GM23338 (cell line): ENCODE measurements at regions not wholly inside any gene's neighbourhood (a gene's known extent, or its start where the extent isn't known, plus 50 kb on each side); places are given as distances from the start of the nearest gene placed in this dataset.

Source experiments
- ATAC-seq: fragments of 200-7000 bp; cut with Tn5 transposase; 3 replicates; pipeline ENCODE4 v1.9.1; 2020
- DNase-seq: peaks from one replicate; pipeline ENCODE4 v3.0.0-alpha.2; 2015; ENCODE audit warnings: low spot score
- H2AFZ ChIP-seq: fragments of 200-600 bp; sonication (generic); 2 replicates; pipeline ENCODE4 v1.8.0; 2016; ENCODE audit warnings: antibody characterized with exemption, mild to moderate bottlenecking, moderate library complexity
- H3F3A ChIP-seq: fragments of 200-600 bp; sonication (generic); replicated peaks from 2 replicates; pipeline ENCODE4 v1.8.0; 2017; ENCODE audit warnings: antibody characterized with exemption, mixed run types, low read depth
- H3K27ac ChIP-seq: fragments of 200-600 bp; sonication (generic); 2 replicates; pipeline ENCODE4 v1.6.1; 2016; ENCODE audit warnings: low read depth
- H3K27me3 ChIP-seq: fragments of 200-600 bp; sonication (generic); 2 replicates; pipeline ENCODE4 v1.8.0; 2016; ENCODE audit warnings: mild to moderate bottlenecking, mixed run types, moderate library complexity; ENCODE audit not compliant: insufficient read depth
- H3K36me3 ChIP-seq: fragments of 200-600 bp; sonication (generic); 2 replicates; pipeline ENCODE4 v1.8.0; 2016; ENCODE audit warnings: mild to moderate bottlenecking; ENCODE audit not compliant: insufficient read depth
- H3K4me1 ChIP-seq: fragments of 200-600 bp; sonication (generic); 2 replicates; pipeline ENCODE4 v1.8.0; 2016; ENCODE audit warnings: mild to moderate bottlenecking, moderate library complexity; ENCODE audit not compliant: insufficient read depth
- H3K4me2 ChIP-seq: fragments of 200-600 bp; sonication (generic); 2 replicates; pipeline ENCODE4 v1.7.1; 2017; ENCODE audit warnings: mixed run types
- H3K4me3 ChIP-seq: fragments of 200-600 bp; sonication (generic); 2 replicates; pipeline ENCODE4 v1.6.1; 2016; ENCODE audit warnings: mixed run types
- H3K79me2 ChIP-seq: fragments of 200-600 bp; sonication (generic); replicated peaks from 2 replicates; pipeline ENCODE4 v1.8.0; 2017; ENCODE audit warnings: mild to moderate bottlenecking; ENCODE audit not compliant: insufficient read depth
- H3K9me2 ChIP-seq: fragments of 200-600 bp; sonication (generic); 2 replicates; pipeline ENCODE4 v1.8.0; 2017; ENCODE audit not compliant: insufficient read depth
- H4K20me1 ChIP-seq: fragments of 200-600 bp; sonication (generic); replicated peaks from 2 replicates; pipeline ENCODE4 v1.8.0; 2017; ENCODE audit warnings: mild to moderate bottlenecking; ENCODE audit not compliant: insufficient read depth
- H3K27ac Mint-ChIP-seq: 2 replicates; pipeline ENCODE4 v1.8.0; 2020; ENCODE audit warnings: inconsistent platforms, mild to moderate bottlenecking, moderate library complexity, mixed read lengths
- H3K27me3 Mint-ChIP-seq: 3 replicates; pipeline ENCODE4 v1.8.0; 2022; ENCODE audit warnings: low read depth, mild to moderate bottlenecking, moderate library complexity, mixed read lengths, inconsistent platforms; ENCODE audit not compliant: insufficient read depth, poor library complexity
- H3K36me3 Mint-ChIP-seq: 3 replicates; pipeline ENCODE4 v1.8.0; 2021; ENCODE audit warnings: low read depth, mild to moderate bottlenecking, inconsistent platforms, moderate library complexity, mixed read lengths
- H3K4me1 Mint-ChIP-seq: 3 replicates; pipeline ENCODE4 v1.8.0; 2020; ENCODE audit warnings: mild to moderate bottlenecking, inconsistent platforms, mixed read lengths
- H3K4me3 Mint-ChIP-seq: 3 replicates; pipeline ENCODE4 v1.8.0; 2021; ENCODE audit warnings: moderate library complexity, mild to moderate bottlenecking, inconsistent platforms, mixed read lengths
- H3K9me3 Mint-ChIP-seq: 3 replicates; pipeline ENCODE4 v1.8.0; 2020; ENCODE audit warnings: moderate library complexity, mild to moderate bottlenecking, inconsistent platforms, mixed read lengths
- CTCF ChIP-seq, 2 experiments: fragments of 200-600 bp in 1 of 2; sonication (generic) in 1 of 2; conservative IDR thresholded peaks; 2 replicates each; pipeline versions ENCODE4 v1.5.1 to v1.6.1; 2016 to 2017; ENCODE audit warnings: antibody characterized with exemption in 2 of 2, low read depth in 2 of 2, mild to moderate bottlenecking in 2 of 2, moderate library complexity in 1 of 2
- EZH2phosphoT487 ChIP-seq: fragments of 200-600 bp; sonication (generic); IDR thresholded peaks from one replicate; pipeline ENCODE4 v1.8.1; 2018; ENCODE audit warnings: antibody characterized with exemption; ENCODE audit not compliant: unreplicated experiment
- JUNB ChIP-seq: IDR thresholded peaks from one replicate; pipeline ENCODE4 v1.6.1; 2016; ENCODE audit warnings: antibody characterized with exemption; ENCODE audit not compliant: unreplicated experiment
- POLR2AphosphoS5 ChIP-seq: IDR thresholded peaks from 2 replicates; pipeline ENCODE4 v1.6.1; 2016; ENCODE audit warnings: antibody characterized with exemption, low read depth
- STAT1 ChIP-seq: IDR thresholded peaks from one replicate; pipeline ENCODE4 v1.6.1; 2016; ENCODE audit warnings: antibody characterized with exemption; ENCODE audit not compliant: unreplicated experiment
- ZNF114 ChIP-seq: fragments of 250-450 bp; sonication (Bioruptor Pico); IDR thresholded peaks from 2 replicates; pipeline ENCODE4 v1.5.0; 2020; ENCODE audit warnings: mild to moderate bottlenecking, moderate library complexity
- ZNF331 ChIP-seq: fragments of 250-450 bp; sonication (Bioruptor Pico); IDR thresholded peaks from 2 replicates; pipeline ENCODE4 v1.5.0; 2020; ENCODE audit warnings: low read depth, mild to moderate bottlenecking, moderate library complexity
- TF ChIP-seq, protein P1 (sequence below): IDR thresholded peaks from one replicate; pipeline ENCODE4 v1.6.1; 2018; ENCODE audit warnings: antibody characterized with exemption; ENCODE audit not compliant: unreplicated experiment

GRCh38 chr3:161599697-161600096 is 103.1 kb downstream of the OTOL1 start:
- no peak for TF ChIP-seq STAT1
- Histone ChIP-seq H3K36me3 (no peaks in the 10 kb centered on the region), H3K27me3 (no peaks in the 10 kb centered on the region), H3K79me2 (no peaks in the 10 kb centered on the region), H3K4me3 (no peak overlapping the region), H3F3A (no peaks in the 10 kb centered on the region), H3K9me2 (no peaks in the 10 kb centered on the region), H3K4me2 (no peak overlapping the region), H3K4me1 (peaks cover 10% of the 10 kb centered on the region), H3K27ac (no peak overlapping the region), H4K20me1 (no peaks in the 10 kb centered on the region), H2AFZ (peak overlapping the region; percentile 30; the same call in 1 of the 2 replicates)
- H3K9me3 Mint-ChIP-seq = no peaks in the 10 kb centered on the region
- no peak overlapping the region for H3K27ac Mint-ChIP-seq
- no peak for ATAC-seq
- H3K27me3 Mint-ChIP-seq = peaks cover 2% of the 10 kb centered on the region
- peaks cover 18% of the 10 kb centered on the region; the same call in 2 of the 3 replicates for H3K4me1 Mint-ChIP-seq
- DNase-seq = no peak
- H3K36me3 Mint-ChIP-seq = no peaks in the 10 kb centered on the region
- no peak overlapping the region for H3K4me3 Mint-ChIP-seq

DNA sequence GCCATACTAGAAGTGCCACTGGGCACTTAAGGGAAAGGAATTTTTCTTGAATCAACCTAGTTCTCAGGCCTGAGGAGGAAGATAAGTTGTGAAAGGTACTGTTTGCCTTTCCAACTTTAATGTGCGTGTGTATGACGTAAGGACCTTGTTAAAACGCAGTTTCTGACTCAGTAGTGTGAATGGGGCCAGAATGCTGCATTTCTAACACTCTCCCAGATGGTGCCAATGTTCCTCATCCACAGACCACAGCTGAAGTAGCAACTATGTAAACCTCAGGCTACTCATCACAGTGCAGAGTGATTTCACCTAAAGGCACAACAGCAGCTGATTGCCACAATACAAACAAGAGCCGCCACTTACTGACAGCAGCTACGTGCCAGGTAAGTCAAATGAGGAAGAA is 103.6 kb downstream of the OTOL1 start:
- no peak overlapping the region for H3K27ac ChIP-seq
- peaks cover 18% of the 10 kb centered on the region; the same call in 2 of the 3 replicates for H3K4me1 Mint-ChIP-seq
- H3F3A ChIP-seq = no peaks in the 10 kb centered on the region
- H3K36me3 Mint-ChIP-seq = no peaks in the 10 kb centered on the region
- H3K4me1 ChIP-seq = peaks cover 10% of the 10 kb centered on the region
- no peak overlapping the region for H3K27ac Mint-ChIP-seq
- ATAC-seq (no peak), DNase-seq (no peak)
- no peaks in the 10 kb centered on the region for H3K9me2 ChIP-seq
- H3K36me3 ChIP-seq = no peaks in the 10 kb centered on the region
- no peaks in the 10 kb centered on the region for H3K79me2 ChIP-seq
- peaks cover 2% of the 10 kb centered on the region for H3K27me3 Mint-ChIP-seq
- TF ChIP-seq ZNF114 (CRISPR knock-in tag) = no peak
- TF ChIP-seq CTCF (conservative IDR thresholded peaks at IDR 0.05; ENCODE audit: low read depth in 2 of 2) = no peak
- TF ChIP-seq EZH2phosphoT487 = no peak
- no peaks in the 10 kb centered on the region for H4K20me1 ChIP-seq
- H2AFZ ChIP-seq = peak overlapping the region; percentile 86; the same call in 1 of the 2 replicates
- H3K9me3 Mint-ChIP-seq = no peaks in the 10 kb centered on the region
- no peaks in the 10 kb centered on the region for H3K27me3 ChIP-seq
- no peak overlapping the region for H3K4me3 ChIP-seq
- no peak overlapping the region for H3K4me2 ChIP-seq
- H3K4me3 Mint-ChIP-seq = no peak overlapping the region

DNA sequence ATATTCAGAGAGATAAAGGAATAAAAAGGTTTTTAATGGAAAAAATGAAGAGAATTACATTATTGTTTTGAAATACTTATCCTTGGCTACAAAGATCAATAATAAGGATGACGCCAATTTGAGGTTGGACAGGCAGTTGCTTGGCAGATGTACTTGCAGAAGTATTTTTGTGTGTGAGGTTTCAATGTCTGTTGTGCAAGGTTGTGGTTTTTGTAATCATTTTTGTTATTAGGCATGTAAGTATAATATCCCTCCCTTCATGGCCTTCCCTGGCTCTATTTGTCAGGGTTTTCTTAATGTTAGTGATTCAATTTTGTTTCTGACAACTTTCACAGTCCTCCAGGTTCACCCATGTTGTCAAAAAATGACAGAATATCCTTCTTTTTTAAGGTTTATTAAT is 105.9 kb downstream of the OTOL1 start:
- Mint-ChIP-seq H3K4me1 (peaks cover 18% of the 10 kb centered on the region; the same call in 2 of the 3 replicates), H3K27ac (no peak overlapping the region), H3K27me3 (peaks cover 2% of the 10 kb centered on the region), H3K9me3 (no peaks in the 10 kb centered on the region), H3K4me3 (no peak overlapping the region), H3K36me3 (no peaks in the 10 kb centered on the region)
- no peaks in the 10 kb centered on the region for H3F3A ChIP-seq
- H2AFZ ChIP-seq = no peak overlapping the region
- H3K4me2 ChIP-seq = no peak overlapping the region
- H3K4me1 ChIP-seq = peaks cover 10% of the 10 kb centered on the region
- no peak overlapping the region for H3K27ac ChIP-seq
- no peak overlapping the region for H3K4me3 ChIP-seq
- no peaks in the 10 kb centered on the region for H3K9me2 ChIP-seq
- H3K27me3 ChIP-seq = no peaks in the 10 kb centered on the region
- H3K36me3 ChIP-seq = no peaks in the 10 kb centered on the region
- no peaks in the 10 kb centered on the region for H3K79me2 ChIP-seq
- ATAC-seq = no peak
- DNase-seq = no peak
- H4K20me1 ChIP-seq = no peaks in the 10 kb centered on the region
- TF ChIP-seq EZH2phosphoT487 = no peak
- no peak for TF ChIP-seq ZNF114 (CRISPR knock-in tag)
- TF ChIP-seq JUNB = no peak
- TF ChIP-seq, protein P1, sequence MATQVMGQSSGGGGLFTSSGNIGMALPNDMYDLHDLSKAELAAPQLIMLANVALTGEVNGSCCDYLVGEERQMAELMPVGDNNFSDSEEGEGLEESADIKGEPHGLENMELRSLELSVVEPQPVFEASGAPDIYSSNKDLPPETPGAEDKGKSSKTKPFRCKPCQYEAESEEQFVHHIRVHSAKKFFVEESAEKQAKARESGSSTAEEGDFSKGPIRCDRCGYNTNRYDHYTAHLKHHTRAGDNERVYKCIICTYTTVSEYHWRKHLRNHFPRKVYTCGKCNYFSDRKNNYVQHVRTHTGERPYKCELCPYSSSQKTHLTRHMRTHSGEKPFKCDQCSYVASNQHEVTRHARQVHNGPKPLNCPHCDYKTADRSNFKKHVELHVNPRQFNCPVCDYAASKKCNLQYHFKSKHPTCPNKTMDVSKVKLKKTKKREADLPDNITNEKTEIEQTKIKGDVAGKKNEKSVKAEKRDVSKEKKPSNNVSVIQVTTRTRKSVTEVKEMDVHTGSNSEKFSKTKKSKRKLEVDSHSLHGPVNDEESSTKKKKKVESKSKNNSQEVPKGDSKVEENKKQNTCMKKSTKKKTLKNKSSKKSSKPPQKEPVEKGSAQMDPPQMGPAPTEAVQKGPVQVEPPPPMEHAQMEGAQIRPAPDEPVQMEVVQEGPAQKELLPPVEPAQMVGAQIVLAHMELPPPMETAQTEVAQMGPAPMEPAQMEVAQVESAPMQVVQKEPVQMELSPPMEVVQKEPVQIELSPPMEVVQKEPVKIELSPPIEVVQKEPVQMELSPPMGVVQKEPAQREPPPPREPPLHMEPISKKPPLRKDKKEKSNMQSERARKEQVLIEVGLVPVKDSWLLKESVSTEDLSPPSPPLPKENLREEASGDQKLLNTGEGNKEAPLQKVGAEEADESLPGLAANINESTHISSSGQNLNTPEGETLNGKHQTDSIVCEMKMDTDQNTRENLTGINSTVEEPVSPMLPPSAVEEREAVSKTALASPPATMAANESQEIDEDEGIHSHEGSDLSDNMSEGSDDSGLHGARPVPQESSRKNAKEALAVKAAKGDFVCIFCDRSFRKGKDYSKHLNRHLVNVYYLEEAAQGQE = no peak
- no peak for TF ChIP-seq ZNF331 (CRISPR knock-in tag)
- TF ChIP-seq POLR2AphosphoS5 = no peak
